ENCODE measurements at regions not wholly inside any gene's neighbourhood (a gene's known extent, or its start where the extent isn't known, plus 50 kb on each side); places are given as distances from the start of the nearest gene placed in this dataset.

DNA sequence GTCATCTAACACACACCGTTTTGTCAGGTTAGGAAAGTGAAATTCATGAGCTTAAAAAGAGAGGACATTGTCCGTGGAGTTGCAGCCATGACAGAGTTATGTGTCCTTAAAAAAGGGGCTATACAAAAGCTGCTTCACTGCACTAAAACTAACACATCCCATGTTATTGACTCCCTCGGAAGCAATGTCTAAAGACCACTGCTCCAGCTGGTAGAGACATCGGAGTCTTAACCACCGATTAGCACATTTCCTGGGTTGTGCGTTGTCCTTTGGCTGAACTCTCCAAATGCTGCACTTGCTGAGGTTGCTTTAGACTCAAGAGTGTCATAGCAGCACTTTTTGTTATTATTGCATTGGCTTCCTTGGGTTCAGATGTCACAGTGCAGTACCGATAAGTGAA is 128.3 kb upstream of the C9orf72 start:
- Histone ChIP-seq H3F3A (ENCODE audit: low read depth) (no peaks in the 10 kb centered on the region), H3K9ac (ENCODE audit: low read depth, low read length, poor library complexity, severe bottlenecking) (no peak overlapping the region), H3K9me3 (ENCODE audit: insufficient read depth, low read depth, low read length) (no peaks in the 10 kb centered on the region), H3K4me2 (ENCODE audit: low read depth, low read length, poor library complexity, severe bottlenecking) (no peak overlapping the region), H2AFZ (ENCODE audit: low read length) (no peak overlapping the region), H3K4me3 (ENCODE audit: low read length, poor library complexity, severe bottlenecking) (no peak overlapping the region), H3K79me2 (ENCODE audit: insufficient read depth, low read length) (no peaks in the 10 kb centered on the region), H3K27me3 (ENCODE audit: insufficient read depth, low read length, poor library complexity, severe bottlenecking) (no peaks in the 10 kb centered on the region), H3K9me2 (replicated peaks; ENCODE audit: low read depth, low read length) (no peaks in the 10 kb centered on the region), H3K36me3 (ENCODE audit: insufficient read depth, low read length) (no peaks in the 10 kb centered on the region), H4K20me1 (ENCODE audit: insufficient read depth, low read length, poor library complexity, severe bottlenecking) (no peaks in the 10 kb centered on the region), H3K4me1 (ENCODE audit: insufficient read depth, low read length, poor library complexity, severe bottlenecking) (no peaks in the 10 kb centered on the region)
- no peak for TF ChIP-seq EZH2phosphoT487 (IDR thresholded peaks at IDR 0.05; ENCODE audit: borderline replicate concordance)
- TF ChIP-seq, protein P1, sequence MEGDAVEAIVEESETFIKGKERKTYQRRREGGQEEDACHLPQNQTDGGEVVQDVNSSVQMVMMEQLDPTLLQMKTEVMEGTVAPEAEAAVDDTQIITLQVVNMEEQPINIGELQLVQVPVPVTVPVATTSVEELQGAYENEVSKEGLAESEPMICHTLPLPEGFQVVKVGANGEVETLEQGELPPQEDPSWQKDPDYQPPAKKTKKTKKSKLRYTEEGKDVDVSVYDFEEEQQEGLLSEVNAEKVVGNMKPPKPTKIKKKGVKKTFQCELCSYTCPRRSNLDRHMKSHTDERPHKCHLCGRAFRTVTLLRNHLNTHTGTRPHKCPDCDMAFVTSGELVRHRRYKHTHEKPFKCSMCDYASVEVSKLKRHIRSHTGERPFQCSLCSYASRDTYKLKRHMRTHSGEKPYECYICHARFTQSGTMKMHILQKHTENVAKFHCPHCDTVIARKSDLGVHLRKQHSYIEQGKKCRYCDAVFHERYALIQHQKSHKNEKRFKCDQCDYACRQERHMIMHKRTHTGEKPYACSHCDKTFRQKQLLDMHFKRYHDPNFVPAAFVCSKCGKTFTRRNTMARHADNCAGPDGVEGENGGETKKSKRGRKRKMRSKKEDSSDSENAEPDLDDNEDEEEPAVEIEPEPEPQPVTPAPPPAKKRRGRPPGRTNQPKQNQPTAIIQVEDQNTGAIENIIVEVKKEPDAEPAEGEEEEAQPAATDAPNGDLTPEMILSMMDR (conservative IDR thresholded peaks at IDR 0.05; ENCODE audit: low read length) = no peak

DNA sequence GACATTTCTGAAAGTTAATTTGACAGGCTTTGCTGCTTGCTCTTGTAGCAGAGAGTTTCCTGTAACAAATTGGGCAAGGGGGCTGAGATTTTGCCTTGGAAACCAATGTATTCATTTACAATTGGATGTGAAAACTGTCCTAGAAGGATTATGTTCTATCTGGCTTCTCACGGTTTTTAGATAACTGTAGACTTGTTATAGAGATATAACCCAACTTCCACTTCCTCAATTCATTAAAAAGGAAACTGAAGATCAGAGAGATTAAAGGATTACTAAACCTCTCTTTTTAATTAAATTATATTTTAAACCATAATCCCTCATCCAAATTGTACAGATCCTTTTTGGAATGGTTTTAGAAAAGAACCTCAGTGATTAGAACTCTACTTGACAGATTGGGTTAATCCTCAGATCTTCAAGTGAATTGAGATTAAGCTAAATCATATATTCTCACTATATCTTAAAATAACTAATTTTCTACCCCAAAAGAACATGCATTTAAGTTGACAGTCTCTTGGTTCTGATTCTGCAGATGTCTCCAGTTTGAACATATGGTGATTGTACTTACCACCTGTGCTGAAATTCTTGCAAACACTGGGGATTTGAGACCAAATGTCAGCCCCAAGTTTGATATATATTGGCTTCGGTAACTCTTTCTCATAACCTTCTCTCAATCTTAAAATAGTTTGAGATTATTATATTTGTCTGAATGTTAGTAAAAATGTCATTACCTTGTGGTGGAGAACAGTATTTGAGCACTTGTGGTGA is 130.1 kb upstream of the C9orf72 start:
- H3K9ac ChIP-seq (ENCODE audit: low read depth, low read length, poor library complexity, severe bottlenecking) = no peak overlapping the region
- TF ChIP-seq, protein P1 (conservative IDR thresholded peaks at IDR 0.05; ENCODE audit: low read length) = no peak
- TF ChIP-seq EZH2phosphoT487 (IDR thresholded peaks at IDR 0.05; ENCODE audit: borderline replicate concordance) = no peak

DNA sequence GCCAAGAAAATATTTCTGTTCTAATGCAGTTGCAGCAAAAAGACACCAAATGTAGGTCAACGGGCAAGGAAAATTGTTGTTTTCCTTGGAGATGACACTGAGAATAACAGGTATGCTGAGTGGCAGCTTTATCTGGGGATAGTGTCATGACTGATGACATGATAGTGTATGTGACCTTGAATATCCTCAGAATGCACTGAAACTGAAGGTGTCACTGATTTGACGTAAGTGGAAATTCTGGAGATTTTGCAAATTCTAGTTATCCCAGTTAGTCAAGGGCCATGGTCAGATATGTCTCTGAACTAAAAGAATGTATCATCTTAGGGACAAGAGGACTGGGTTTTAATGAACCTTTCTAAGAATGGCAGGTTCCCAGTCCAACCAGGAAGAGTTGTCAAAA is 138.0 kb upstream of the C9orf72 start:
- no peaks in the 10 kb centered on the region for H3K27me3 ChIP-seq (ENCODE audit: insufficient read depth, low read length, poor library complexity, severe bottlenecking)
- H3K9me2 ChIP-seq (replicated peaks; ENCODE audit: low read depth, low read length) = no peaks in the 10 kb centered on the region
- no peak overlapping the region for H2AFZ ChIP-seq (ENCODE audit: low read length)
- H3F3A ChIP-seq (ENCODE audit: low read depth) = no peaks in the 10 kb centered on the region
- H3K4me3 ChIP-seq (ENCODE audit: low read length, poor library complexity, severe bottlenecking) = no peak overlapping the region
- no peaks in the 10 kb centered on the region for H4K20me1 ChIP-seq (ENCODE audit: insufficient read depth, low read length, poor library complexity, severe bottlenecking)
- H3K4me2 ChIP-seq (ENCODE audit: low read depth, low read length, poor library complexity, severe bottlenecking) = no peak overlapping the region
- H3K36me3 ChIP-seq (ENCODE audit: insufficient read depth, low read length) = no peaks in the 10 kb centered on the region
- no peak overlapping the region for H3K9ac ChIP-seq (ENCODE audit: low read depth, low read length, poor library complexity, severe bottlenecking)
- TF ChIP-seq EZH2phosphoT487 (IDR thresholded peaks at IDR 0.05; ENCODE audit: borderline replicate concordance) = no peak
- TF ChIP-seq, protein P1 (conservative IDR thresholded peaks at IDR 0.05; ENCODE audit: low read length) = no peak
- H3K9me3 ChIP-seq (ENCODE audit: insufficient read depth, low read depth, low read length) = no peaks in the 10 kb centered on the region
- no peaks in the 10 kb centered on the region for H3K79me2 ChIP-seq (ENCODE audit: insufficient read depth, low read length)
- H3K4me1 ChIP-seq (ENCODE audit: insufficient read depth, low read length, poor library complexity, severe bottlenecking) = no peaks in the 10 kb centered on the region

More for the DNA sequence above, 130.1 kb upstream of the C9orf72 start:
- H4K20me1 ChIP-seq (ENCODE audit: insufficient read depth, low read length, poor library complexity, severe bottlenecking) = no peaks in the 10 kb centered on the region
- H3K4me3 ChIP-seq (ENCODE audit: low read length, poor library complexity, severe bottlenecking) = no peak overlapping the region
- H3K27me3 ChIP-seq (ENCODE audit: insufficient read depth, low read length, poor library complexity, severe bottlenecking) = no peaks in the 10 kb centered on the region
- H3K36me3 ChIP-seq (ENCODE audit: insufficient read depth, low read length) = no peaks in the 10 kb centered on the region
- no peak overlapping the region for H2AFZ ChIP-seq (ENCODE audit: low read length)
- H3K79me2 ChIP-seq (ENCODE audit: insufficient read depth, low read length) = no peaks in the 10 kb centered on the region
- no peaks in the 10 kb centered on the region for H3K4me1 ChIP-seq (ENCODE audit: insufficient read depth, low read length, poor library complexity, severe bottlenecking)
- H3F3A ChIP-seq (ENCODE audit: low read depth) = no peaks in the 10 kb centered on the region
- no peaks in the 10 kb centered on the region for H3K9me2 ChIP-seq (replicated peaks; ENCODE audit: low read depth, low read length)
- no peaks in the 10 kb centered on the region for H3K9me3 ChIP-seq (ENCODE audit: insufficient read depth, low read depth, low read length)
- H3K4me2 ChIP-seq (ENCODE audit: low read depth, low read length, poor library complexity, severe bottlenecking) = no peak overlapping the region

Measured in Loucy (cell line).